GM19395 (cell line): ENCODE measurements at regions not wholly inside any gene's neighbourhood (a gene's known extent, or its start where the extent isn't known, plus 50 kb on each side); places are given as distances from the start of the nearest gene placed in this dataset.

Source experiments
- ATAC-seq: cut with Tn5 transposase; IDR thresholded peaks from one replicate; pipeline ENCODE4 v1.9.1; 2021; ENCODE audit warnings: mild to moderate bottlenecking, moderate library complexity; ENCODE audit not compliant: unreplicated experiment

DNA sequence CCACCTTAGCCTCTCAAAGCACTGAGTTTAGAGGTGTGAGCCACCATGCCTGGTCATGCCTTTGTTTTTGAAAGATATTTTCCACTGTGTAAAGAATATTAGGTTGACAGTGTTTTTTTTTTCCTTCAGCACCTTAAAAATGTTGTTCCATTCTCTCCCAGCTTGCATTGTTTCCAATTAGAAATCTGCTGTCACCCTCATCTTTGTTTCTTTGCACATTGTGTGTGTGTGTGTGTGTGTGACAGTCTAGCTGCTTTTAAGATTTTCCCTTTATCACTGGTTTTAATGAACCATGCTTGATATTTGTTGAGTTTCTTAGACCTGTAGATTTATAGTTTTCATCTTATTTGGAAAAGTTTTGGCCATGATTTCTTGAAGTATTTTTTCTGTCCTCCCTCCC, 79.0 kb upstream of the NKX1-1 start:
- ATAC-seq, result no peak

DNA sequence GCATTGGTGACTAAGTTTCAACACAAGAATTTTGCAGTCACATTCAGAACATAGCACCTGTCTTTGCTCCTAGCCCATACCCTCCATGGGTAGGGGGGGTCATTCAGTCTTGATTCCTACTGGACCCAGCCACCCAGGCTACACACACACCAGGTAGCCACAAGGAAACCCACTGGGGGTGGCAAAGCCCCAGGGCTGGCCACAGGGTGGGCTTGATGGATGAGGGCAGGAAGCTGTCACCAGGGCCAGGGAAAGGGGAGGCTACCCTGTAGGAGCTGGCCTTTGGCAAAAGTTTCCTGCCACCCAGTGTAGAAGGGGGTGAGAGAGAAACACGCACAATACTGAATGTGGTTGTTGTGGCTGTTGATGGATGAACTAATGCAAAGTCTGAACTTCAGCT, 74.5 kb upstream of the NKX1-1 start:
- no peak for ATAC-seq

DNA sequence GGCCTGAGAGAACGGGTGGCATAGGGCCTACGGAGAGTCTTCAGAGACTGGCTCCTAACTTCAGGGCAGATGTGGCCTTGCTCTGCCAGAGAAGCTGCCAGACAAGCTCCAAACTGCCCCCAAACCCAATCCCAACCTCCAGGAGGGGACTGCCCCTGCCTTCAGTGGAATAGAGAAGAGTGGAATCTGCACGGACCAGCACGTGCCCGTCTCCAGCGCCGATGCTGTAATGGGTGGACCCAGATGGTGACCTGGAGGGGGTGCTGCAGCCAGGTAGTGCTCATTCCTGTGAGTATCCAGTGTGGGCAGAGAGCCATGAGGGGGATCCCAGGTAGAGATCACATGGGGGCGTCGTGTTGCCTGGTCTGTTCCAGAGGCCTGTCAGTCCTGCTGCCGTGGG, 73.2 kb upstream of the NKX1-1 start:
- no peak for ATAC-seq

DNA sequence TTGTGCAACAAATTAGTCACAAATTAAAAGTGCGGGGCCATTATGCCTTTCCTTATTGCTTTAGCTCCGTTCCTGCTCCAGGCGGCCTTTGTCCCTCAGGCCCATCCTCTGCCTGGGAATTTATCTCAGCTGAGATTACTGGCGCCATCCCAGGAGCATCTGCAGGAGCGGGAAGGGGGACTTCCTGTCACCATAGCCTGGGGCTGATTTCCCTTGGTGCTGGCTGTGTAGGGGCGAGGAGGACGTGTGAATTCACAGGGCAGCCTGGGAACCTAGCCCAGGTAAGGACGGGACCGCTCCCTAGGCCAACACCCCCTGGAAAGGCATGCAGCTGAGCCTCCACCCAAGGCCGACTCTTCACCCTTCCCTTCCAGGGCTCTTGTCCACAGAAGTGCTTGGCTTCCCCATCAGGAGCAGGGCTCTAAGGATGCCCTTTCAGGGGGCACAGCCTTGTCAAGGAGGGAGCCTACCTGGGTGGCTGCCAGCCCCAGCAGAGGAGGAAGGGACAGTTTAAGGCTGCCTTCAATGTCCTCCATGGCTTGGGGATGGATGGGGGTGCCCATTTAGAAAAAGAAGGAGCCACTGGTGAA, 72.6 kb upstream of the NKX1-1 start:
- ATAC-seq, result no peak

DNA sequence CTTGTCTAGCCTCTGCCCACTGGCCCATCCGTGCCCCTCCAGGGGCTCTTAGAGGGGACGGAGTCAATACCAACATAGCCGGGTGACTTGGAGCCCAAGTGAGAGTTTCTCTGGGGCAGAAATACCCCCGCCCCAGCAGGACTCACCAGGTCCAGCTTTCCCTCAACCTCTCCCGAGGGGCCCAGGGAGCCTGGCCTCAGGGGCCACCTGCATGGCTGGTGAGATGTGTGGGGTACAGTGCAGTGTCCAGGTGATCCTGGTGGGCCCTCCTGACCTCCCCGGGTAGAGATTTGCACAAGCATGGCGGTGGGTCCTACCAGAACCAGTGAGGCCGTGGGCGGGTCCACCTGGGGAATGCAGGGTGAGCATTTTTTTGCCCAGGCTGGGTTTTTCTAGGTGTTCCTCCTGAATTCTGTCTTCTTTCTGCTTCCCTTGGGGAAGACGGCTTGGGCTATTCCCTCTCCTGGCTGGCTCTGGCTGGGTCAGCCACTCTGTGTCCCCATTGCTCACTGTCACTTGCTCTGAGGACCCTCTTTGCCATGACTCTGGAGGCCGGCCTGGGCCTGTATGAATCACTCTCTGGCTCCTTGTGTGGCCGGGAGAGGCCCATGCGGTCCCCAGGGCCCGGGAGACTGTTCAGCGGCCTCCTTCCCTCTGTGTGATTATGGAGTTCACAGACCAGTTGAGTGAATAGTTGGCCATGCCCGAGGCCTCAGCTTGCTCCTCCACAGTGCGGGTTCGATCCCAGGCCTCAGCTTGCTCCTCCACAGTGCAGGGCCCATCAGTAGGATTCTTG, 71.0 kb upstream of the NKX1-1 start:
- ATAC-seq, result no peak

DNA sequence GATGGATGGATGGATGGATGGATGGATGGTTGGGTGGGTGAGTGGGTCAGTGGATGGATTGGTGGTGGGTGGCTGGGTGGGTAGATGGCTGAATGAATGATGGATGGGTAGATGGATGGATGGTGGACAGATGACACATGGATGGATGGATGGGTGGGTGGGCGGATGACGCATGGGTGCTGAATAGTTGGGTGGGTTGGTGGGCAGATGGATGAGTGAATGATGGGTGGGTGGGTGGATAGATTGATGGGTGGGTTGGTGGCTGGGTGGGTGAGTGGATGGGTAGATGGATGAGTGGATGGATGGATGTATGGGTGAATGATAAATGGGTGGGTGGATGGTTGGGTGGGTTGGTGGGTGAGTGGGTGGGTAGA, 69.9 kb upstream of the NKX1-1 start:
- ATAC-seq, result no peak

DNA sequence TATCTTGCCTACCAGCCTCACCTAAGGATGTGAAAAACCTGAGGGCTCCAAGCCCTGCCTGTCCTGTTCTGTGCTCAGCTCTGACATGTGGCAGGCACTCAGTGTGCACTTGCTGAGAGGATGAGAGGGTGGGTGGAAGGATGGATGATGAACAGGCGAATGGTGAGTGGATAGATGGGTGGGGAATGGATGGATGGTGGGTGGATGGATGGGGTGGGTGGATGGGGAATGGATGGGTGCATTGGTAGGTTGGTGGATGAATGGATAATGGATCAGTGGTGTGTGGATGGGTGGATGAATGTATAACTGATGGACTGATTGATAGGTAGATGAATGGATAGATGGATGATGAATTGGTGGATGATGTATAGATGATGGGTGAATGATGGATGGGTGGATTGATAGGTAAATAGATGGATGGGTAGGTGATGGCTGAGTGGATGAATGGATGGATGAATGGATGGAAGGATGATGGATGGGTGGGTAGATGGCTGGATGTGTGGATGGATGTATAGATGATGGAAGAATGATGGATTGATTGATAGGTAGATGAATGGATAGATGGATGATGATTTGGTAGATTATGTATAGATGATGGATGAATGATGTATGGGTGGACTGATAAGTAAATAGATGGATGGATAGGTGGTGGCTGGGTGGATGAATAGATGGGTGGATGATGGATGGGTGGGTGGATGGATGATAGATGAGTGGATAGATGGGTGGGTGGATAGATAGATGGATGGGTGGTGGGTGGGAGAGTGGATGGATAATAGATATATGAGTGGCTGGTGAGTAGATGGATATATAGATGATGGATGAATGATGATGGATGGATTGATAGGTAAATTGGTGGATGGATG, 69.3 kb upstream of the NKX1-1 start:
- ATAC-seq, result no peak

DNA sequence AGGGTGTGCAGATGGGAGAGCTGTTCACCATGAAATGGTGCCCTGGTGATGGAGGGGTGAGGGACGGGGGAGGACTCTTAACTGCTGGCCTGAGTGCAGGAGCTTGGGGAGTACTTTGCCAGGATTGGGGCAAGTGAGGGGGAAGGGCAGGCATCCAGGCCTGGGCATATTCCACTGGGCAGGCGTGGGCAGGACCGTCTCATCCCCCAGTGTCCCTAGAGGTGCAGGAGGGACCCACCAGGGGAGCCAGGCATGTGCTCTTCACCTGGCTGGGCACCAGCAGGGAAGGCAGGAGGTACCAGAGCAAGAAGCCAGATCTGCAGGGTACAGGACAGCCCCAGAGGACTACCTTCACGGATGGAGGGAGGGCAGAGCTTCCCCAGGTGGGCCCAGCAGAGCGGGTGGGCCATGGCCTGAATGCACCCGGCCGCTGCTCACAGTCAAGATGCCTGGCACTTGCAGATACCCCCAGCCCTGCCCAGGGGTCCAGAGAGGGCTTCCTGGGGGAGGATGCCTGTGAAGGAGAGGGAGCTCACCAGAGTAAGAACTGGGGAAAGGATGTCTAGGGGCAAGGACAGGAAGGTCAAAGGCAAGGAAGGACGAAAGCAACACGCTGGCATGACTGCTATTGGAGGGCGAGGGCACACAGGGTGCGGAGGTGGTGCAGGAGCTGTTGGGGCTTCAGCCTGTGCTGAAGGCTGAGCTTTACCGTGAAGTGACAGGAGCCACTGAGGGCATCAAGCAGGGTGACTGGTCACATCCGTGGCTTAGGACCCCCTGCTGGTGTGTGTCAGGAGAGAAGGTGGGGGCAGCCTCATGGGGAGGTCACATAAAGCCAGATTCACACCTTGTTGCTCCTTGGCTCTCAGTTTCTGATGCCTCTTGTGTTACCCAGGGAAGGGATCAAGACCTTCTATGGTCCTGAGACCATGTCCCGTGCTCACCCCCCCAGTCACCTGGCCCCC, 68.2 kb upstream of the NKX1-1 start:
- no peak for ATAC-seq

DNA sequence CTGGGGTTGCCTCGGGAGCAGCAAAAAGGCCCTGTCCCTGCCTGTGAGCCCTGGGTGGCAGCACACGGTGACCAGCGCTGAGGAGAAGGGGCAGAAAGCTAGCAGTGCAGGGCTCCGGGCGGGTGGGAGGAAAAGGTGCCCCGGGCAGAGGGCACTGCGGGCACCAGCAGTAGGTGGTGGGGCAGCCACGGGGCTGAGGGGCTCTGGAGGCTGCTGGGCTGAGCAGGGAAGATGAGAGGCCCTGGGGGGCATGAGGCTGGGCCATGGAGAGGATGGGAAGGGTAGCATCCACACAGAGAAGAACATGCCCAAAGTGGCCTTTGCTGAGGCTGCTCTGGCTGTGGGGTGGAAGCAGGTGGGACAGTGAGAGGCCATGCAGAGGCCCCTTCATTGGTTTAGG, 67.5 kb upstream of the NKX1-1 start:
- no peak for ATAC-seq

DNA sequence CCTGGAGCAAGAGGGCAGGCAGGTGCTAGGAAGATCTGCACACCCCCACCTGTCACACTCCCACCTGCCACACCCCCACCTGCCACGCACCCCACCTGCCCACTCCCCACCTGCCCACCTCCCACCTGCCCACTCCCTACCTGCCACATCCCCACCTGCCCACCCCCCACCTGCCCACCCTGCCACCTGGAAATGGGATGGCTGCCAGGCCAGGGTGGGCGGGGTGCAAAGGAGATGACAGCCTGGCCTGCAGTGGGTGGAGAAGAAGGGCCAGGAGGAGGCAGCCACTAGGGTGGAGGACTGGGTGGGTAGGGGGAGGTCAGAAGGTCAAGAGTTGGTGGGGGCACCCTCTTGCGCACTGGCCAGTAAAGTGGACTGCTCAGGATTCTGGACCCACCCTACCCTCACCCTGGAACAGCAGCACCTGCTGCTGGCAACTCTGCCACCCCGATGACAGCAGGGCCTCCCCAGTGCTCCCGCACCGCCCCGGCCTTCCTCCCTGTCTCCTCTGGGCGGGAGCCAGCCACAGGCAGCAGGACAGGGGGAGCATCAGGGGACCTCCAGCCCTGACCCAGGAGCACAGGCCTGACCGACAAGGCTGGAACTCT, 66.8 kb upstream of the NKX1-1 start:
- ATAC-seq, result no peak

DNA sequence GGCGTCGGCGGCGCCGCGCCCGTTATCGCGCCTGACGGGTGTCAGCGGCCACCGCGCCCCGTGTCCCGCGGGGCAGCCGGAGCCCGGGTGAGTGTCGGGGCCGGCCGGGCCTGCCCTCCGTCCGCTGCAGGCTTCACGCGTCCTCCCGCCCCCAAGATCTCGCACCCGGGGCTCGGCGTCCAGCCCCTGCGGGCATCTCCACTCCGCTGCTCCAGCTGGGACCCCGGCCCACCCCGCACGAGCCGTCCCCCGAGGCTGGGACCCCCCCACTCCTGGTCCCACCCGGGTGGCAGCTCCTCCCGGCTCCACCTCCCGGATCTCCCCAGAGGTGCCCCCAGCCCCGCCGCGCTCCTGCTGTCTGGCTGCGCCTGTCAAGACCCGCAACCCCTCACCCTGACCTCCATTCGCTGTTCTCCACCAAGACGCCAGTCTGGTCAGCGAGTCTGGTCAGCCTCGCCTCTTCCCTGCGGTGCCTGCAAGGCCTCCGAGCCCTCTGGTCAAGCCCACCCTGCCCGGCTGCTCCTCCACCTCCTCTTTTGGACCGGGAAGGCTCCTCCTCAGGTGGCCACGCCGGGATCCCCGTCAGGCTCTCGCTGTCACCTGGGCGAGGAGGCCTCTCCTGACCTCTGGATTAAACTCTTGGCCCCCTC, 66.0 kb upstream of the NKX1-1 start:
- no peak for ATAC-seq

DNA sequence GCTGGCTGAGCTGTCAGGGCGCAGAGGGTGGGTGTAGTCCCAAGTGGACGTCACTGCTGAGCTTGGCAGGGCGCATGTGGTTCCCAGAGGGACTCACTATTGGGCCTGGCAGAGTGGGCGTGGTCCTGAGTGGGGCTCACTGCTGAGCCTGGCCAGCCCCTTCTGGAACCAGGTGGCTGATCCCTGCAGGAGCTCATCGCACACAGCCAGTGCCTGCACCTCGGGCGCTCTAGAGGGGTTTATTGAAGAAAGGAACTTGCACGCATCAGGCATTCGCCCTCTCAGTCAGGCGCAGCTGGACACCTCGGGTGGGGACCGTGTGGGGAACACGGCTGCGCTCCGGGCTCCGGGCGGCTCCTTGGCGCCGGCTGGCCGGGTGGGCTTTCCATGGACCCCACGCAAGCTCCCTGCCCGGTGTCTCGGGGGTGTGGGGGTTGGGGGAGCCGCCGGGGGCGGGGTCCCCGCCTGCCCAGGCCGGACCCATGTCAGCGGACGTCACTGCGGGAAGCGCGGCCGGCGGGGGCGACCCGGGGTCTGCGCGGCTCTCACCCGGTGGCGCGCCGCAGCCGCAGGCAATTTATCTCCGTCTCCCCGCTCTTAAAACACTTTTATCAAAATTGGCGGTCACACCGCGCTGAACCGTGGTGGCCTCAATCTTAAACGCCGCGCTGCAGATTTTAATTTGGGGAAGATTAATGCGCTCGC, 65.4 kb upstream of the NKX1-1 start:
- ATAC-seq, result no peak

DNA sequence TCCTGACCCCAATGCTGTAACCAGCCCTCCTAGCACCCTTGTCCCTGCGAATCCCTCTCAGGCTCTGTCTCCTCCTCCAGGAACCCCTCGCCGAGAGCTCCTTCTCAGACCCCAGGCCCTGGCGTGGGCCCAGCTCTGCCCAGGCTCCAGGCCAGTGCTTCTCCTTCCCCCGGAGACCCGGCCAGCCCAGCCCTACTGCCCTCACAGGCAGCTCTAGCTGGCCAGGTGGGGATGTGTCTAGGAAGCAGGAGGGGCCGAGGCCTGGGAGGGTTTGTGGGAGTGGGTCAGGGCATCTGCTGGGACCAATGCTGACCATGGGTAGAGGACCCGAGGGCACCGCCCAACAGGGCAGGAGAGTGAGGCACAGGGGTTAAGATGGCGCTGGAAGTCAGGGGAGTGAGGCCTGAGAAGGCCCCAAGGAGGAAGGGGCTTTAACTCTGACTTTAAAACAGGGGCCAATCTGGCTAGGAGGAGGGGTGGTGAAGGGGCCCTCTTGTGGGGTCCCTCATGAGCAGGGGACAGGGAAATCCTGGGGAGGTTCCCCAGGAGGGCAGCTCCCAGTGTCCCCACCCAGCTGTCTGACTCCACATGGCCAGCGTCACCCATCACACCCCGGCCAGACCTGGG, 64.7 kb upstream of the NKX1-1 start:
- ATAC-seq, result no peak

DNA sequence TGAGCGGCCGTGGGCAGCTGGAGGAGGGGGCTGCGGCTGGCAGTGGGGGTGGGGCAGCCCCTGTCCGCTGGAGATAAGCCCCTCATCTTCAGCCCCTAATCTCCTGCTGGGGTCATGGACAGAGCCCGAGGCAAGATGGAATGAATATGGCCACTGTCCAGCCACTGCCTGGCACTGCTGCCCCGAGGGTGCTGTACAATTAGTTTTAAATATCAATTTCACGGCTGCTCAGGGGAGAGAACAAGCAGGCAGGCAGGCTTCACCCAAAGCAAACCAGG, 64.1 kb upstream of the NKX1-1 start:
- ATAC-seq, result no peak

DNA sequence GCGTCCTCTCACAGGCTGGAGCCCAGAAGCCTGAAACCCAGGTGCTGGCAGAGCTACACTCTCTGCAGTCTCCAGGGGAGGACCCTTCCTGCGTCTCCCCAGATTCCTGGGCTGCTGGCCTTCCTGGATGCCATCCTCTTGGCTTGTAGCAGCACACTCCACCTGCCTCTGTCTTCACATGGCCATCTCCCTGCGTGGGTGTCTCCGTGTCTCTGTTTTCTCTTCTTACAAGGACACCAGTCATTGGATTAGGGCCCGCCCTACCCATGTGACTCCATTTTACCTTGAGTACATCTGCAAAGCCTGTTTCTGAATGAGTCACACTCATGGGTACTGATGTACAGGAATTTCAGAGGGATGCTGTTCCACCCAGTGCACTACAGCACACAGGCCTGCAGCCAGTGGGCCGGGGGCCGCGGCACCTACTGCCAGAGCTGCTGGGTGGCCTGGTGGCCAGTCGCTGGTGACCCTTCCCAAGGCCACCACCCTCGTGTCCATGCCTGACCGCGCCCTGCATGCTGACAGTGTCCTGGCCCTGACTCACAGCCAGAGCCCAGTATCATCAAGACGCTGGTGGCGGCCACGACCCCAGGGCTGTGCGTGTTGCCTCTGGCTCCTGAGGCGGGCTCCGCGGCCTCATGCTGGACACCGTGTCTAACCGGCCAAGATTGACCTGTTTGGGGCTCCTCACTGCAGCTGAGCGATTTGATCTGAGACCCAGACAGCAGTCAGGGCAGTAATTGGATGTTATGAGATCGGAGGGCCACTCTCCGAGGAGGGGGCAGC, 63.6 kb upstream of the NKX1-1 start:
- ATAC-seq, result no peak

DNA sequence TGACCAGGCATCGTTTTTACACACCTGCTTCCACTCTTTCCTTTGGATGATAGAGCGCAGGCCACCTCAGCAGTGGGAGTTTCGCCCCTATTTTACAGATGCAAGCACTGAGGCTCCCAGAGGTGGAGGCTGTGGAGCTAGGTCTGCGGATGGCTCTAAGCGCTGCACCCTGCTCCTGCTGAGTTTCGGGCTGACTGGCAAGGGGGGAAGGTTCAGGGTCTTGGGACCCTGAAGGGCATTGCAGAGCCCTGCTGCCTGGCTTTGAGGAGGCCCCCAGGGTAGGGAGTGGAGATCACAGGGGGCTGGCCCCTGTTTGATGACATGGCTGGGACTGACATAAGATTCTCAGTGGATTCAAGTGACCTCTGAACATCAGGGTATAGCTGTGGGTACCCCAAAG, 62.8 kb upstream of the NKX1-1 start:
- ATAC-seq, result no peak

DNA sequence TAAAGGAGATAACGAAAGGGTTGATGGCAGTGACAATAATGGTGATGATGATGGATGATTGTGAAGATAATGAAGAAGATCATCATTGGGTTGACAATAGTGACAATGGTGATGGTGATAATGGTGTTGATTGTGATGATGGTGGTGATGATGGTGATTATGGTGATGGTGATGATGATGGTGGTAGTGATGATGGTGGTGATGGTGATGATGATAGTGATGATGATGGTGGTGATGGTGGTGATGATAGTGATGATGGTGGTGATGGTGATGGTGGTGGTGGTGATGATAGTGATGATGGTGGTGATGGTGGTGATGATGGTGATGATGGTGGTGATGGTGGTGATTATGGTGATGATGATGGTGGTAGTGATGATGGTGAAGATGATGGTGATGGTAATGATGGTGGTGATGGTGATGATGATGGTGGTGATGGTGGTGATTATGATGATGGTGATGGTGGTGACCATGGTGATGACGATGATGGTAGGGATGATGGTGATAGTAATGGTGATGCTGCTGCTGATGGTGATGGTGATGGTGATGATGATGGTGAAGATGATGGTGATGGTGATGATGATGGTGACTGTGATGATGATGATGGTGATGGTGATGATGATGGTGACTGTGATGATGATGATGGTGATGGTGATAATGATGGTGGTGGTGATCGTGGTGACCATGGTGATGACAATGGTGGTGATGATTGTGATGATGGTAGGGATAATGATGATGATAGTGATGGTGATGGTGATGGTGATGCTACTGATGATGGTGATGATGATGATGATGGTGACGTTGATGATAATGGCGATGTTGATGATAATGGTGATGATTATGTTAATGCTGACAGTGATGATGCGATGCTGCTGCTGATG, 61.6 kb upstream of the NKX1-1 start:
- ATAC-seq, result no peak

DNA sequence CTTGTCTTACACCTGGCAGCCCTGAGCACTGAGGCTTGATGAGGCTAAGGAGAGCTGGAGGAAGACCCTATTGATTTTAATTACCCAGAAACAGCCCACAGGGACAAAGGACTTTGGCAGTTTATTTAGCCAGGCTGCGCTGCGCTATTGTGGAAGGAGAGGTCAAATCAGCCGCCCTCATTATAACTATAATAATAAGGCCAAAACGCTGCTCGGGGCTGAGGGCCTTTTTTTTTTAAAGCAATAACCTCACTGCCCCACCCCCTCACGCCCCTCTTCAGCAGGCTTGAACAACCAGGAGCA, 60.6 kb upstream of the NKX1-1 start:
- ATAC-seq, result no peak
